ENCODE measurements at regions not wholly inside any gene's neighbourhood (a gene's known extent, or its start where the extent isn't known, plus 50 kb on each side); places are given as distances from the start of the nearest gene placed in this dataset.

DNA sequence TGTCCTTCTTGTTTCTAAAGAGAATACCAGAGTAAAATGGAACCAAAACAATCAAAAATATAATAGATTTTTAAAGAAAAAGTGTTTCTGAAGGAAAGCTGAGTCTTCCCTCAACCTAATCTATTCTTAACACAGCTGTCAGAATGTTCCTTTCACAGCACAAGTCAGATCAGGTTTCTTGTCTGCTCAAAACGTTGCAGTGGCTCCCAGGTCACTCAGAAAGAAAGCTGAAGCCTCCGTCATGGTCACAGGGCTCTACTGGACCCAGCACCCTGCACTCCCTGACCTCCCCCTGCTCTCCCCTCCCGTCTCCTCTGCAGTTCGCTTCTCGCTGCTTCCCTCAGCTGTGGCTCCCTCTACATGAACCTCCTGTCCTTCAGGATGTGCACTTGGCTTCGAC is 90.7 kb upstream of the PTPRM start:
- TF ChIP-seq, protein P1, sequence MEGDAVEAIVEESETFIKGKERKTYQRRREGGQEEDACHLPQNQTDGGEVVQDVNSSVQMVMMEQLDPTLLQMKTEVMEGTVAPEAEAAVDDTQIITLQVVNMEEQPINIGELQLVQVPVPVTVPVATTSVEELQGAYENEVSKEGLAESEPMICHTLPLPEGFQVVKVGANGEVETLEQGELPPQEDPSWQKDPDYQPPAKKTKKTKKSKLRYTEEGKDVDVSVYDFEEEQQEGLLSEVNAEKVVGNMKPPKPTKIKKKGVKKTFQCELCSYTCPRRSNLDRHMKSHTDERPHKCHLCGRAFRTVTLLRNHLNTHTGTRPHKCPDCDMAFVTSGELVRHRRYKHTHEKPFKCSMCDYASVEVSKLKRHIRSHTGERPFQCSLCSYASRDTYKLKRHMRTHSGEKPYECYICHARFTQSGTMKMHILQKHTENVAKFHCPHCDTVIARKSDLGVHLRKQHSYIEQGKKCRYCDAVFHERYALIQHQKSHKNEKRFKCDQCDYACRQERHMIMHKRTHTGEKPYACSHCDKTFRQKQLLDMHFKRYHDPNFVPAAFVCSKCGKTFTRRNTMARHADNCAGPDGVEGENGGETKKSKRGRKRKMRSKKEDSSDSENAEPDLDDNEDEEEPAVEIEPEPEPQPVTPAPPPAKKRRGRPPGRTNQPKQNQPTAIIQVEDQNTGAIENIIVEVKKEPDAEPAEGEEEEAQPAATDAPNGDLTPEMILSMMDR (IDR thresholded peaks at IDR 0.05; ENCODE audit: insufficient read depth, low read length), result no peak
- DNase-seq (ENCODE audit: low read depth), result no peak
- H3K4me3 ChIP-seq (ENCODE audit: low read depth, low read length), result no peak overlapping the region

DNA sequence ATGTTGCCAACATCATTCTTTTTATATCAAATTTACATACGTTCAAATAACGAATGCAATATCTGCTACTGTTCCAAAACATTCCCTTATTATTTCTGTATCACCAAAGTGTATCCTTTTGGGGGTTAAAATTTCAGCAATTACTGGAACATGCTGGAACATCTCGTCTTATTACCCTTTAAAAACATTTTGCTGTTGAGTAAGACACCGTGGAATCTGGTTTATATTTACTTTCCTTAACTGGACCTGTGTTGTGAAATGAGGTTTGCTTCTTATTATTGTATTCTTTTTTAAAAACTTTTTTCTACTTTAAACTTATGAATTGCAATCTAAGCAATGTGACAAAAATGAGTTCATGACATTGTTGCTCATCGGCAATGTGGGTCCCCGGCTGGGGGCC is 87.4 kb upstream of the PTPRM start:
- TF ChIP-seq, protein P1 (IDR thresholded peaks at IDR 0.05; ENCODE audit: insufficient read depth, low read length), result no peak
- H3K4me3 ChIP-seq (ENCODE audit: low read depth, low read length), result no peak overlapping the region
- DNase-seq (ENCODE audit: low read depth), result no peak

DNA sequence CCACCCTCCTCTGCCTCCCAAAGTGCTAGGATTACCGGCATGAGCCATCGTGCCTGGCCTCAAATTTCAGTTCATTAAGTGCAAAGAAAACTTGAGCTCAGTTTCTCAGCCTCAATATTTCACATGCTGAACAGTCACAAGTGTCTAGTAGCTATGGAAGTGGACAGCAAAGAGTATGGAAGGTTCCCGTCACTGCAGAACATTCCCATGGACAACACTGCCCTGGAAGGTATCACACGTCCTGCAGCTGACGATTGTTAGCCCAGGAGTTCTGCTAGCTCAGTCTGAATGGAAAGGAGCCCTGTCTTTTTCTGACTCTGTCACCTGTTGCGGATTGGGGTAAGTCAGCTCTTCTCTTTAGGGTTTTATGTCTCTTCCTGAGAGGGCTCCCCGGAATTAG is 86.2 kb upstream of the PTPRM start:
- no peak for DNase-seq (ENCODE audit: low read depth)
- TF ChIP-seq, protein P1 (IDR thresholded peaks at IDR 0.05; ENCODE audit: insufficient read depth, low read length), result no peak
- no peak overlapping the region for H3K4me3 ChIP-seq (ENCODE audit: low read depth, low read length)

DNA sequence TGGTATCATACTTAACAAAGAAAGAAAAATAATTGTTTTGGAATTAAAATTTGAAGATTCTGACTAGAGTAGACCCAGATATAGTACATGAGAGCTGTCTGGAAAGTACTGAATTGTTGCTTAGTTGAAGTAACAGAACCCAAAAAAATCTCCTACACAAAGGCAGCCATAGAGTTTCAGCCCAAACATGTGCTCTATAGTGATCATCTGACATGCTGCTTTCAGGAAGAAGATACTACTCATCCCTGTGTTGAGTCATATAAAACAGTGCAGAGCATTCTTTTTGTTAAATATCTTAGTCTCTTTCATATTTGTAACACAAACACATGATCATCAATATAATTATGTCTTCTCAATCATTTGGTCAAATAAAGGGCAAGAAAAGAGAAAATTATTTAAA is 84.8 kb upstream of the PTPRM start:
- no peak for DNase-seq (ENCODE audit: low read depth)
- no peak overlapping the region for H3K4me3 ChIP-seq (ENCODE audit: low read depth, low read length)
- TF ChIP-seq, protein P1 (IDR thresholded peaks at IDR 0.05; ENCODE audit: insufficient read depth, low read length), result no peak

DNA sequence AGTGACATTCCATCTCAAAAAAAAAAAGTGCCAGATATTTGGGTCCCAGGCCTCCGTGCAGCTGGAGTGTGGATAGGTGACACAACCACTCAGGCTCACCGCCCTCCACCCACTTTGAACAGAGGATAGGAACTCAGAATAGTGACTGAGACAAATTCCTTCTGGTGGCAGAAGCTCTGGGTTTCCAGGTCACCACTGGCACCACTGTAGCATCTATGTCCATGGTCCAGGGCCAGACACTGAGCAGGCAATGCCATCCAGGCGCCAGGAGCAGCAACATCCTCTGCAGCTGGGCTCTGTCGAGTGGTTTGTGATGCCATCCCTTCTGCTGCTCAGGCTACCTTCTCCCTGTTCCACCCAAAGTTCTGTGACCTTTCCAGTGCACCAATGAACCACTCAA is 81.5 kb upstream of the PTPRM start:
- TF ChIP-seq, protein P1 (IDR thresholded peaks at IDR 0.05; ENCODE audit: insufficient read depth, low read length), result no peak
- no peak for DNase-seq (ENCODE audit: low read depth)
- no peak overlapping the region for H3K4me3 ChIP-seq (ENCODE audit: low read depth, low read length)

DNA sequence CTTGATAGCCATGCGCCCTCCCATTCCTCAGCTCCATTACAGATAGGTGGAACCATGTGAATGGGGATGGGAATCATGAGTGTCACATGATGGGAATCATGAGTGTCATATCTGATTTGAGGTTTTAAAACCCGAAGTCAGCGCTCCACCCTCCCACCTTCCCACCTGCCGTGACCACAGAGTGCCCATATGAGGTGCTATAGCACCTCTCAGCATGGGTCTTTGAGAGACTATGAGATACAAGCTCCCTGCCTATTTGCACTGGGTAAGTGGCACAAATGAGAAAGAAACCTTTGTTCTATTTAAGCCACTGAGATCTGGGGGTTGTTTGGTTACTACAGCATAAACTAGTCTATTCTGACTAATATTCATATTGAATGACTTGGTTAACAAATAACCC is 78.5 kb upstream of the PTPRM start:
- TF ChIP-seq, protein P1 (IDR thresholded peaks at IDR 0.05; ENCODE audit: insufficient read depth, low read length), result no peak
- no peak for DNase-seq (ENCODE audit: low read depth)
- no peak overlapping the region for H3K4me3 ChIP-seq (ENCODE audit: low read depth, low read length)

DNA sequence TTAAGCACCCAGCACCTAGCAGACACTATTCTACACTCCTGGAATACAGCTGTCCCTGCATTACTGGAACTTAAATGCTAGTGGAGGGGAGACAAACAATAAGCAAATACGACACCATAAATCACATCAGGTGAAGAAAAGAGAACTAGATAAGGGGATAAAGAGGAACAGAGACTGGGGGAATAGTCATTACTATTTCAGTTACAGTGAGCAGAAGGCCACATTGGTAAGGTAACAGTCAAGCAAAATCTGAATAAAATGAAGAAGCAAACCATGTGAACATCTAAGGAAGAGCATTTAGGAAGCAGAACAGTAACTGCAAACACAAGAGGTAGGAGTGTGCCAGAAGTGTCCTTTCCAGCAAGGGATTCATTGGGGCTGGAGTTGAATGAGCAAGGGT is 77.0 kb upstream of the PTPRM start:
- H3K4me3 ChIP-seq (ENCODE audit: low read depth, low read length), result no peak overlapping the region
- TF ChIP-seq, protein P1 (IDR thresholded peaks at IDR 0.05; ENCODE audit: insufficient read depth, low read length), result no peak
- DNase-seq (ENCODE audit: low read depth), result no peak
